Omental fat pad (tissue), 3 donors: ENCODE measurements at regions not wholly inside any gene's neighbourhood (a gene's known extent, or its start where the extent isn't known, plus 50 kb on each side); places are given as distances from the start of the nearest gene placed in this dataset.

Experiments used
- ATAC-seq: fragments of 150-250 bp; one replicate; pipeline ENCODE4 v1.9.1; 2016; ENCODE audit warnings: mild to moderate bottlenecking, moderate library complexity; ENCODE audit not compliant: low FRiP score
- DNase-seq: peaks from one replicate; pipeline ENCODE4 v3.0.0-alpha.2; 2019; ENCODE audit warnings: low spot score
- TF ChIP-seq, protein P1 (sequence below), 3 donors: fragments of 450-650 bp; IDR thresholded peaks; one replicate each; pipeline ENCODE4 v1.5.1; 2016 to 2017; ENCODE audit warnings: antibody characterized with exemption in 3 of 3, mild to moderate bottlenecking in 3 of 3, moderate library complexity in 2 of 3

DNA sequence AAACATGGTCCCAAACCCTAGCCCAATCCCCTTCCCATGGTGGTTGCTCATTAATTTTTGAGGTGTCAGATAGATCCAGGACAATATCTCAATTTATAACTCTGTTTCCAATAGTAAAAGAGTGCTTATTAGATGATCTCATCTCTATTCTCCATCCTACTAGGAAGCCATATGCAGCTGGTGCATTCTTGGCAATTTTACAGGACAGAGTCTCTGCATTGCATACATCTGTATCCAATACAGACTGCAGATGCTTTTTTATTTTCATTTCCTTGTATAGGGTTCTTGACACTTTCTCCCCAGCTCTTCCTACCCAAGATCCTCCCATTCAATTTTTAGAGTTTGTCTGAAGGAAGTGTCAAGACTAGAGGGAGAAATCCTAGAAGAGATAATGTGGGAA lies 194.8 kb upstream of the DPH6 start:
- no peak for DNase-seq
- TF ChIP-seq, protein P1, sequence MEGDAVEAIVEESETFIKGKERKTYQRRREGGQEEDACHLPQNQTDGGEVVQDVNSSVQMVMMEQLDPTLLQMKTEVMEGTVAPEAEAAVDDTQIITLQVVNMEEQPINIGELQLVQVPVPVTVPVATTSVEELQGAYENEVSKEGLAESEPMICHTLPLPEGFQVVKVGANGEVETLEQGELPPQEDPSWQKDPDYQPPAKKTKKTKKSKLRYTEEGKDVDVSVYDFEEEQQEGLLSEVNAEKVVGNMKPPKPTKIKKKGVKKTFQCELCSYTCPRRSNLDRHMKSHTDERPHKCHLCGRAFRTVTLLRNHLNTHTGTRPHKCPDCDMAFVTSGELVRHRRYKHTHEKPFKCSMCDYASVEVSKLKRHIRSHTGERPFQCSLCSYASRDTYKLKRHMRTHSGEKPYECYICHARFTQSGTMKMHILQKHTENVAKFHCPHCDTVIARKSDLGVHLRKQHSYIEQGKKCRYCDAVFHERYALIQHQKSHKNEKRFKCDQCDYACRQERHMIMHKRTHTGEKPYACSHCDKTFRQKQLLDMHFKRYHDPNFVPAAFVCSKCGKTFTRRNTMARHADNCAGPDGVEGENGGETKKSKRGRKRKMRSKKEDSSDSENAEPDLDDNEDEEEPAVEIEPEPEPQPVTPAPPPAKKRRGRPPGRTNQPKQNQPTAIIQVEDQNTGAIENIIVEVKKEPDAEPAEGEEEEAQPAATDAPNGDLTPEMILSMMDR (IDR thresholded peaks at IDR 0.05), result no peak
- ATAC-seq, result no peak

DNA sequence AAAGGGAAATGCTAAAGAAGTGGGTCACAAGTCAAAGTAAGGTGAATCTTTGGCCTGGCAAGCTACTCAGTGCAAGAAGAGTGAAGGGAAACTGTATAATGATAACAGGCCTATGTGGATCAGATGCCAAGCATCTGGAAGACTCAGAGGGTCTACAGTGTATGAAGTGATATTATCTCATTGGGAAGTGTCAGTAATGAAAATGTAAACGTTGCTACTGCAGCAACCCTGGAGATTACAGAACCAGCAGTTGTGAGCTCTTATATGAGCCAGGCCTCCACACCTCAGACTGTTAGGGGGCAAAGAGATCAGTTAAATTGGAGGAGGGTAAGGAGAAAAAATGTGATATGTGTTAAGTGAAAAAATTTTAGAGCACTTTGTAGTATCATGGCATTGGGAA lies 195.4 kb upstream of the DPH6 start:
- DNase-seq, result no peak
- TF ChIP-seq, protein P1 (IDR thresholded peaks at IDR 0.05), result no peak
- no peak for ATAC-seq

DNA sequence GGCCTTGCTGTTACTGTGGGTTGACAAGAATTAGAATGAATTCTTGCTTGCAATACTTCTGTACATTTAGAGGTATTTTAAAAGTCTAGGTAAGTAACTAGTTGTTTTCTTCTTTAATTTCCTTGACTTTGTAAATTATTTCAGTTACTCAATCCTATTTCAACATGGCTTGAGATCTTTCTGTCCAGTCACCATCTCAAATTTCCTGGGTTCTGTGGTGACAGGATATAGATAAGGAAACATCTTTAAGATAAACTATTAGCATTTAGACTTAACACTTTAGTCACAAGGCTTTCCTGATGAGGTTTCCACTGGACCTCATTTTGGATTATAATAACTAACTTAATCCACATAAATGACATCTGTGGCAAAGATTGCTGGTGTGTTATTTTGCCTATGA lies 195.9 kb upstream of the DPH6 start:
- TF ChIP-seq, protein P1 (IDR thresholded peaks at IDR 0.05), result no peak
- no peak for DNase-seq
- ATAC-seq, result no peak

DNA sequence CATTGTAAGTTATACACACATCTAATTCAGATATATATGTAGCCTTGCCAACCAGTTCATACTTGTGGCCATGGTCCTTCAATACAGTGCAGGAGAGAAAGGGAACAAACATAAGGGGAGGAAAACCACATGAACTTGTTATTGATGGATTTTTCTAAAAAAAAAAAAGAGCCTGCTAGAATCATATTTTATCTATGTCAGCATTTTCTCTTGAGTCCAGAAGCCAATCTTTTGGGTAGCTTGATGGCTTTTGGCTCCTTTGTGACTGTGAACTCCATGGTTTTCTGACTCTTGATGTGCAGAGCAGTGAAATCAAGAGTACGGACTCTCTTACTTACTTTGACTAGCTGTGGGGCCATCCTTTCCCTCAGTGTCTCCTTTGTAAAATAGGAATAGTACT lies 197.4 kb upstream of the DPH6 start:
- DNase-seq, result no peak
- TF ChIP-seq, protein P1 (IDR thresholded peaks at IDR 0.05), result no peak
- ATAC-seq, result no peak

DNA sequence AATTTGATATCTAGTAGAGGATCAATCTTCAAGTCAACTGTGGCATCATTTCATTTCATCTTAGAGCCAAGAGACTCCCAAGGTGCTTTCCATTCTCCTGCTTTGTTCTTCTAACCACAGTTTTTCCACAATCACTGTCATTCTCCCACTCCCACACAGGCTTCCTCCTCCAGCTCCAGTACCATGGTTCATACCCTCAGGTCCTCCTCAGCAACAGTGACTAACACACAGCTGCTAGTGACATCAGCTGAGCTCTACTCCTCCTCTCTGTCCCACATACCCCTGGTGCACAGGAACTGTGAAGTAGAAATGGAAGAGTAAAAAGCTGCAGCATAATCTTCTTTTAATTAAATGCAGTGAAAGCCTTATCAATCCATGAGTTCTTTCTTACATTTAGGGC lies 200.2 kb upstream of the DPH6 start:
- no peak for DNase-seq
- TF ChIP-seq, protein P1 (IDR thresholded peaks at IDR 0.05), result no peak
- no peak for ATAC-seq

DNA sequence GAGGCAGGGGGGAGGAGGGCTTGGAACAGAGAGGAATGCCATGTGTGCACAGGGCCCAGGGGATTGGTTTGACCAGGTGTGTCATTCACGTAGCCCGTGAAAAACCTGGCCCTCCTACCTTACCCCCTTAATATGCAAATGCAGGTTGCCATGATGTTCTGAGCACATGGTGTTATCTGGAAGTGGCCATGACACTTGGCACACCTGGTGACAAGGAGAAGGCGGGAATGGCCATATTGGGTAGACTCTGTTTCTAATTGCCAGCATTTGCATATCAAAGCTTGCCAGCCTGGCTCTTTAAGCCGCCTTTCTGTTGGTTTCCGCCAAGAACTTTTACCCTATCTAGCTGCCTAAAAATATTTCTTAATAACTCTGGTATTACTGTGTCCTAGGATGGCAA lies 202.1 kb upstream of the DPH6 start:
- no peak for ATAC-seq

DNA sequence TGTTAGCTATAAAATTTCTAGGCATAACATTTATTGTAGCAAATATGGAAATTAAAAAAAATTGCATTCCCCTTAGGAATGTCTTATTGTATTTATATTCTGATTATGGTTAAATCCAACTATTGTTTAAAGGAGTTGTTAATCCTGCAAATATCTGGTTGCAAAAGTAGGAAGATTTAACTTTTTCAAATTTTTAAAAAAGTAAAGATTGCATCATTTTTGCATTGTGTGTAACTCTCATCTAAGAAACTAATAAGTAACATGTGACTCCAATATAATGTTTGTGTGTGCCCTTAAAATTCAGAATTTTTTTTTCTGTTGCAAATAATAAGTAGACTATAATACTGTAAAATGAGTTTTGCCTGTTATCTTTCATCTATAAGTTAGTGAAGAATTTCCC lies 204.1 kb upstream of the DPH6 start:
- DNase-seq (no peak), ATAC-seq (no peak)
- TF ChIP-seq, protein P1 (IDR thresholded peaks at IDR 0.05), result no peak

More for the DNA sequence above, 202.1 kb upstream of the DPH6 start:
- no peak for DNase-seq
- TF ChIP-seq, protein P1 (IDR thresholded peaks at IDR 0.05), result no peak
